HG03095 (cell line): ENCODE measurements at regions not wholly inside any gene's neighbourhood (a gene's known extent, or its start where the extent isn't known, plus 50 kb on each side); places are given as distances from the start of the nearest gene placed in this dataset.

Experiments
- ATAC-seq: cut with Tn5 transposase; IDR thresholded peaks from one replicate; pipeline ENCODE4 v1.9.1; 2021; ENCODE audit warnings: moderate library complexity; ENCODE audit not compliant: unreplicated experiment

DNA sequence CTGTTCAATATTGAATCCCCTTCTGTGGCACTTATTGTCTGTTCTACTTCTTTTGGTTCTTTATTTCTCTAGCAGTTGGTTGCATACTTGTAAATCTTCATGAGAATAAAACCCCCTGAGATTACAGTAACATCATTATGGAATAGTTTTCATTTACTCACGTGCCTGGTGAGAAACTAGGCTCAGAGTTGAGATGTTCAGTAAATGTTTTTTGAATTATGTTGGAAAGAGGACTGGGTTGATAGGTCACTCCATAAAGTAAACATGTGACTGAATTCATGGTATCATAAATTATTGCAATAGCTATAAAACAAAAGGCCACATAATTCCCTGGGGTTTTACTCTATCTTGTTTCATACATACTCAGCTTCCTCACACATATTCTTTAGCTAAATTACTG, 174.2 kb upstream of the C9orf72 start:
- ATAC-seq = no peak

DNA sequence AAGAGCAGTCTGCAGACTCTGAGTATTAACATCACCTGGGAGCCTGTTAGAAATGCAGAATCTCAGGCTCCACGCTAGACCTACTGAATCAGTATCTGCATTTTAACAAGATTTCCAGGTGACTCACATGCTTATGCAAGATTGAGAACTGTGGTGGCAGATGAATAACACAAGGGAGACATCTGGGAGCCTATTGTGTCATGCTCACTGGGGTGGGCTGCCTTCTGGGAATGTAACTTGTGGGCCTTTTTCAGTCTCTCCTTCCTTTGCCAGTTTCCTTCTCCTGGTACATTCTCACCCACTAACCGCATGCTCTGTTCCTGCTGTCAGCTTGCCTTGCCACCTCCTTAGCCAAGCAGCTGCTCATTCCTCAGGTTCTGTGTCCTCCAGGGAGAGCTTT, 176.6 kb upstream of the C9orf72 start:
- ATAC-seq = no peak

- ATAC-seq = no peak
Measured at GRCh38 chr9:27750566-27750965, 177.3 kb upstream of the C9orf72 start.

- no peak for ATAC-seq
Measured at GRCh38 chr9:27752069-27752468, 178.8 kb upstream of the C9orf72 start.

- ATAC-seq = no peak
Measured at GRCh38 chr9:27755846-27756245, 182.6 kb upstream of the C9orf72 start.

GRCh38 chr9:27756418-27756817, 183.1 kb upstream of the C9orf72 start:
- no peak for ATAC-seq

DNA sequence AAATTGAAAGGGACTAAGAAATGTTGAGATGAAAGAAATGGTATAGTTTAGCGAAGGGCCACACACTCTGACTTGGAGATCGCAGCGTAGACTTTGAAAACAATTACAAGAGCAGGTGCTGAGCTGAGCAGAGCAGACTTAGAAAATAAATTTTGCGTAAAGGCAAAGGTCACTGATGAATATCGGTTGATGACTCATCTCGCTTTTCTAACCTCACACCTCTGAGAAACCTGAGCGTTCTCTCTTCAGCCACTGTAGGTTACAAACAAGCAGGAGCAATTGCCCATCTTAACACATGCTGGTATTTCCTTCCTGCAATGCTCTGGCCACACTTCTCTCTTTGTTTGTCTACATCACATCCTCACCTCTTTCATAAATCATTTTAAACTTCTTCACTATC, 190.6 kb upstream of the C9orf72 start:
- ATAC-seq = no peak

DNA sequence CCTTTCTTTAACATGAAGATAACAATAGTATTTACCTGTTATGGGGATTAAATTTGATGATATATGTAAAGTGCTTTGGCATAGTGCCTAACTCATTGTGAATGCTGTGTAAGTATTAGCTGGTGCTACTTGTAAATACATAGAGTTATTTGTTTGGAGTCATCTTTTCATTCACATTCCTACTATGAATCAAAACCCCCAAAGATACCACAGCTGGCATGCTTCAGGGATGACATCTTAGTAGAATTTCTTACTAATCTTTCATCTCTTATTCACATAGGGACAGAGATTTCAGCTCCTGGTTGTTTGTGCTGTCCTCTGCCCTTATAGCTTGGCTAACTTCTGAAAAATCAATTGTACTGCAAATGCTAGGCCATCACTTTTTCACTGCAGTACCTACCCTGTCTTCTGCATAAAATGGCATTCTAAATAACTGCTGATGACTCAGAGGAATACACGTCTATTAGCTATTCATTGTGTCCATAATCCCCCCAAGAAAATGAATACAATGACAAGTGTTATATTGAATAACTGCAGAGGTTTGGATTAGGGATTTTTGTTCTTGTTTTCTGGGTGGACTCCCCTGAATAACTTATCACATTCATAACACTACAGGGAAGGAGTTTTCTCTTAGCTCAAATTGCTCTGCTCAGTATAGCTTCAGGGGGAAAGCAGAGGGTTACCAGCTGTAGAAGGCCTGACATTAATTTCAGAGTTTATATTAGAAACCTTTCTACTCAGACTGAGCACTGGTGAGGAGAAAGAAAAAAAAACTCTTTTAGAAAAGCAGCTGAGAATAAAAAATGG, 192.2 kb upstream of the C9orf72 start:
- no peak for ATAC-seq

GRCh38 chr9:27766073-27766835, 193.0 kb upstream of the C9orf72 start:
- no peak for ATAC-seq

DNA sequence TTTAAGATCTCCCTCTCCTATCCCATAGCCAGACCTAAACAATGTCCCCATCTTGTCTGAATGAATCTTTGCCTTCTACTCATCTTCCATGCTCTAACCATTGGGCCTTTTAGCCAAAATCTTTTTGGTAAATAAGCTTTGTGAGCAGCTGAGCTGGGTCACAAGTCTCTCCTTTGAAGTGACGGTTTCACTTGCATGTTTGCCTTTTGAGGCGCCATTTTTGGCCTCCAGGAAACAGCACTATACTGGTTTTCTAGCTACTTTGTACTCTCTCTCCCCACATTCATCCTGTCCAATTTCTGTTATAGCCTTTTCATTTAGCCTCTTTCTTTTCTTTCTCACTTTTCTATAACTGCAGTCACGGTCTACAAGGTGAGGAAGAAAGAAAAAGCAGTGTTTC, 195.5 kb upstream of the C9orf72 start:
- no peak for ATAC-seq

- ATAC-seq = no peak
Measured at GRCh38 chr9:27770541-27770940, 197.3 kb upstream of the C9orf72 start.

DNA sequence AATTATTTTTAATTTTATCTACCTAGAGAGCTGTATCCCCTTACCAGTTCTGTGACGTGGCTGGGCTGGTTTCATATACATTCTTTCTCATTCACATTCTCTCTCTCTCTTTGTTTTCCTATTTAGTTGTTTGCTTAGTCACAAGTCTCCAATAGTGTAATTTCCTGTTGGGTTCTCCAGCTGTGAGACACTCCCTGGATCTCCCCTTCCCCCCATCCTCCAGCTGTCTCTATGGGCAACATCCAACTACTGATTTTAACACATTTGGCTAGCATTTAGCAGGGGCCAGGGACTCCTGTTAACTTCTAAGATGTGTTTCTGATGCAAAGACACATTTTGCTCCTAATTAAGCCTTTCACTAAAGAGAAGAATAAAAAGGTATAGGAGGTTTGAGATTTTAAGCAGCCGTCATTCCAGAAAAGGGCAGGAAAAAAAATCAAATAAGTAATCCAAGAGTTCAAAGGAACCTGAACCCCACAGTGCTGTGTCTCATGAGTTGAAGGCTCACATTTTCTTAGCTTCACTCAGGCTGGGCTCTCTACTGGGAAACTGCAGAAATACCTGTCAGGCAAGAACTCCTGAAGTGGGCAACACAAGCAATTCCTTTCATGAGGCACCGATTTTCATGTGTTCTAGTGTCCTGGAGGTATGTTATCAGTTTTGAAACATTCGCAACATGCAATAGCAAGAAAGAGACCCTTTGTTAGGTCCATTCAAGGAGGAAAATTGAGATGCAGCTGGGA, 198.7 kb upstream of the C9orf72 start:
- no peak for ATAC-seq

DNA sequence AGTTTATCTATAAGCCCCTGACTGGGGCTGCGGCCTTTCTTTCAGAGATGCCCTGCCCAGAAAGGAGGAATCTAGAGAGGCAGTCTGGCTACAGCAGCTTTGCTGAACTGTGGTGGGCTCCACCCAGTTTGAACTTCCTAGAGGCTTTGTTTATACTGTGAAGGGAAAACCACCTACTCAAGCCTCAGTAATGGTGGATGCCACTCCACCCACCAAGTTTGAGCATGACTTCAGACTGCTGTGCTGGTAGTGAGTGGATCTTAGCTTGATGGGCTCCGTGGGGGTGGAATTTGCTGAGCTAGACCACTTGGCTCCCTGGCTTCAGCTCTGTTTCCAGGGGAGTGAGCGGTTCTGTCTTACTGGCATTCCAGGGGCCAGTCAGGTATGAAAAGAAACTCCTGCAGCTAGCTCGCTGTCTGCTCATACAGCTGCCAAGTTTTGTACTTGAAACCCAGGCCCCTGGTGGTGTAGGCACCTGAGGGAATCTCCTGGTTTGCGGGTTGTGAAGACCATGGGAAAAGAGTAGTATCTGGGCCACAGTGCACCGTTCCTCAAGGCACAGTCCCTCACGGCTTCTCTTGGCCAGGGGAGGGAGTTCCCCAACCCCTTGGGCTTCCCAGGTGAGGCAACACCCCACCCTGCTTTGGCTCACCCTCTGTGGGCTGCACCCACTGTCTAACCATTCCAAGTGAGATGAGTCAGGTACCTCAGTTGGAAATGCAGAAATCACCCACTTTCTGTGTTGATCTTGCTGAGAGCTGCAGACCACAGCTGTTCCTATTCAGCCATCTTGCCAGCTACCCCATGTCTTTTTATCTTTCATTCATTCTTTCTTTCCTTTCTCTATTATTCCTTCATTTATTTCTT, 211.8 kb upstream of the C9orf72 start:
- peak; percentile 52 for ATAC-seq

DNA sequence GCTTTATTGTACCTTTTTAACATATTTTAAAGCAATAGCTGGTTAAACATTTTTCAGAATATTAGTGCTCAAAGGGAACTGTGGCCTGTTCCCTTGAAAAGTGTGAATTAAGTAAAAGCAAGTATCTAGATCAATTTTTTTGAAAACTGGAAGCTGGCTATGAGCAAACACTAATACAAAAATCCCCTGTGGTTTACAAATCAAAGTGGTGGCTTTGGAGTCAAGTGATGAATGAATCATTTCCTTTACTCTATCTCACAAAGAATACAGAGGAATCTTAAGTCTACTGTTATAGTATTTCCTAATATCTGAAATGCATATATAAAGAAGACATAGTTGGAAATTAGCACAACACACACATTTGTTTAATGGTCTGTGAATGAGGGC, 212.4 kb upstream of the C9orf72 start:
- peak; percentile 88 for ATAC-seq

DNA sequence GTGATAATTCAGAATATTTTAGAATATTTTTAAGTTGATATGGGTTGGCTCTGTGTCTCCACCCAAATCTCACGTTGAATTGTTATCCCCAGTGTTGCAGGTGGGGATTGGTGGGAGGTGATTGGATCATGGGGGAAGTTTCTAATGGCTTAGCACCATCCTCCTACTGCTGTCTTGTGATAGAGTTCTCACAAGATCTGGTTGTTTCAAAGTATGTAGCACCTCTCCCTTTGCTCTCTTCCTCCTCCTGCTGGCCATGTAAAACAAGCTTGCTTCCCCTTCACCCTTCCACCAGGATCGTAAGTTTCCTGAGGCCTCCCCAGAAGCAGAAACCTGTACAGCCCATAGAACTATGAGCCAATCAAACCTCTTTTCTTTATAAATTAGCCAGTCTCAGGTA, 214.6 kb upstream of the C9orf72 start:
- no peak for ATAC-seq

DNA sequence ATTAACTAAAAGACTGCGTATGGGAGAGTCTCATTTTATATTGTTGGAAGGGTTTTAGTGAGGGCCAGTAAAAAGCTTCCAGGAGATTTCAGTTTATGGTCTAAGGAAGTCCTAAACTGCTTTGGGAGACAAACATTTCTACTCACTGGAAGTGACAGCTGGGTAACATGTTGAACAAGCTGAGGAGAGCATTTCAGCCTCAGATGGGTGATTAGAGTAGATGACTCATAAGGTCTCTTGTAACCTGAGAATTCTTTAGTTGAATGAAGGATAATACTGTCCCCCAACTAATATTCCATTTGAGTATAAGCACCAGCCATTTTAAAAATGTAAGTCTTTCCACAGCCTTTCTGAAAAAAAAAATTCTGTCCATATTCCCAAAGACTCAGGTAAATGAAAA, 218.0 kb upstream of the C9orf72 start:
- no peak for ATAC-seq

DNA sequence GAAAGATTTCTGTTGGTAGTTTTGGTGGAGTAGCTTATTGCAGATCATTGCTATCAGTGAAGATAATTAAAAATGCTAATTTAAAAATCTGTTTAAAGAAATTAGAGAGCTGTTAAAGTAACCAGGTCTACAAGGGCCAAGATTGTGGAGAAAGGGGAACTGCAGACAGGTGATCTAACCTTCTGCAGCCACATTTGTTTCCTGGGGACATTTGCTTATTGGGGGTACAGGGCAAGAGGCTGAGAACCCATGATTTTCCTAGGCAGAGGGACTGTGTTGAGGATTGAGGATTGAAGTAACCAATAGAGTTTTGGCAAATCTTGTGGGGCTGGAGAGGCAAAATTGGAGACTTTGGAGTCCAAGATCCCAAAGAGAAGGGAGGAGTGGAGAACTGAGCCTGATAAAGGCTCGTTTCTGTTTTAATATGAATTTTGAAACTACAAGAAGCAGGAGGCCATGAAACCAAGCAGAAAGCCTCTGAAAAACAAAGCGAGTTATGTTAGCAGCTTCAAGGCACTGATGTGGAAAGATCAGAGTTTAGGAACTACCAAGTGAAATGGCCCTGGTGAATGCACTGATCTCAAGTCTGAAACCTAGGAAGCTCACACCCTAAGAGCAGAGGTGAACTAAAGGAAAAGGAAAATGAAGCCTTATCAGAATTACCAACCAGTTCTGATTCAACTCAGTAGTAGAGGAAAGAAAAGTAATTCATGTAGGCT, 219.8 kb upstream of the C9orf72 start:
- no peak for ATAC-seq

- ATAC-seq = no peak
Measured at GRCh38 chr9:27799326-27799725, 226.0 kb upstream of the C9orf72 start.

DNA sequence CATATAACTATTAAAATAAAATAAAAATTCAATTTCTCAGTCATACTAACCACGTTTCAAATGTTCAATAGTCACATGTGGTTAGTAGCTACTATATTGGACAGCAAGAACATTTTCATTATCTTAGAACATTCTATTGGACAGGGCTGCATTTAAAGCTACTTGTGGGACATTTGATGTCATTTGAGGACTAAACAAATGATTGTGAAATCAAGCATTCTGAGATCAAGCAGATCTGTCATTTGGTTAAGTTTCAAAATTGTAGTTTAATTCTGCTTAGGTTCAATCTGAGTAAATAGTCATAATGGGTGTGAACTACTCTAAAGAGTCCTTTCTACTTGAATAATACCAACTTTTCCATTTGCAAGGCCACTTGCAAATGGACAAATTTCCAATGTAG, 226.9 kb upstream of the C9orf72 start:
- no peak for ATAC-seq

DNA sequence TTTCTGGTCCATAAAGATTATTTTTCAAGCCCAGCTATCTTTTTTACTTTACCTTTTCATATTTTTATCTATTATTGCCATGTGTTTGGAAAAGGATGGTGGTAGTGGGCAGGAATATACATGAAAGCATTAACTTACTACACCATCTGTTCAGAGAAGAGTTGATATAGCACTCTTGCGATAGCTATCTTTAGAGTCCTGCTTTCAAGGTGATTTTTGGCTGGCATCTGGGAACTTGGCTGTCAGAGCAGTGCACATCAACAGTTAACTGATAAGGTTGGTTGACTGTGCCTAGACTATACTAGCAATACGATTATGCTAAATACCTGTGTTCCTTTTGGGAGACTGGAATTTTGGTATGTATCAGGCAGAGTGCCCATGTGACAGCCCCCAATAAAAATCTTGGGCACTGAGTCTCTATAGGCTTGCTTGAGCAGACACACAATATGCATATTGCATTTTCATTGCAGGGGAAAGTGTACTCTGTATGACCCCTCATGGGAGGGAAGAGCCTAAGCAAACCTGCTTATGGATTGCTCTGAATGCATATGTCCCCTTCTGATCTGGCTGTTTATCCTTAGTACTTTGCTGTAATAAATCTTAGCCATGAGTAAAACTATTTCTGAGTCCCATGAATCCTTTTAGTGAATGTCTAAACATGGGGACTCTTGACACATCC, 227.6 kb upstream of the C9orf72 start:
- no peak for ATAC-seq
